SU-DHL-6 (cell line): ENCODE measurements at regions not wholly inside any gene's neighbourhood (a gene's known extent, or its start where the extent isn't known, plus 50 kb on each side); places are given as distances from the start of the nearest gene placed in this dataset.

Experiments
- H2AFZ ChIP-seq: fragments of 200-600 bp; sonication (generic); 2 replicates; pipeline ENCODE4 v1.6.1; 2014; ENCODE audit warnings: low read depth, mild to moderate bottlenecking, moderate library complexity, mixed read lengths, antibody characterized with exemption, low read length; ENCODE audit not compliant: severe bottlenecking
- H3F3A ChIP-seq: fragments of 200-600 bp; shearing (Covaris generic); 2 replicates; pipeline ENCODE4 v1.6.0; 2016; ENCODE audit warnings: antibody characterized with exemption, mild to moderate bottlenecking; ENCODE audit not compliant: insufficient read depth
- H3K27ac ChIP-seq: fragments of 200-600 bp; sonication (generic); 2 replicates; pipeline ENCODE4 v1.5.1; 2016; ENCODE audit warnings: low read depth, mild to moderate bottlenecking, low read length, moderate library complexity, mixed read lengths
- H3K27me3 ChIP-seq: fragments of 200-600 bp; sonication (generic), shearing (Covaris generic); 2 replicates; pipeline ENCODE4 v1.6.0; 2014; ENCODE audit warnings: mild to moderate bottlenecking, low read length
- H3K36me3 ChIP-seq: fragments of 200-600 bp; sonication (generic); 2 replicates; pipeline ENCODE4 v1.6.1; 2014; ENCODE audit warnings: mild to moderate bottlenecking, low read length, mixed read lengths
- H3K4me2 ChIP-seq: fragments of 300-600, 200-600 bp; shearing (Covaris generic), sonication (generic); 2 replicates; pipeline ENCODE4 v1.6.0; 2014; ENCODE audit warnings: low read length, low read depth, mild to moderate bottlenecking; ENCODE audit not compliant: poor library complexity, severe bottlenecking
- H3K4me3 ChIP-seq: fragments of 200-600 bp; sonication (generic); 2 replicates; pipeline ENCODE4 v1.5.1; 2014; ENCODE audit warnings: antibody characterized with exemption, low read length, mild to moderate bottlenecking, mixed read lengths; ENCODE audit not compliant: insufficient read depth, poor library complexity, severe bottlenecking
- H3K79me2 ChIP-seq: fragments of 200-600 bp; sonication (generic); 2 replicates; pipeline ENCODE4 v1.6.1; 2014; ENCODE audit warnings: mild to moderate bottlenecking, low read length, moderate library complexity; ENCODE audit not compliant: insufficient read depth
- H3K9ac ChIP-seq: fragments of 200-600 bp; sonication (generic); 2 replicates; pipeline ENCODE4 v1.7.0; 2014; ENCODE audit warnings: mild to moderate bottlenecking, low read length
- H3K9me2 ChIP-seq: fragments of 200-600 bp; sonication (generic); replicated peaks from 2 replicates; pipeline ENCODE4 v1.6.1; 2014; ENCODE audit warnings: low read length; ENCODE audit not compliant: insufficient read depth
- H3K9me3 ChIP-seq: fragments of 200-600 bp; sonication (generic); 2 replicates; pipeline ENCODE4 v1.6.1; 2014; ENCODE audit warnings: low read length, mixed read lengths; ENCODE audit not compliant: insufficient read depth
- H4K20me1 ChIP-seq: fragments of 200-600 bp; sonication (generic); 2 replicates; pipeline ENCODE4 v1.6.1; 2014; ENCODE audit warnings: low read depth, mild to moderate bottlenecking, antibody characterized with exemption, low read length, moderate library complexity, mixed read lengths
- EZH2phosphoT487 ChIP-seq: fragments of 200-600 bp; sonication (generic), shearing (Covaris generic); conservative IDR thresholded peaks from 2 replicates; pipeline ENCODE4 v1.6.1; 2018; ENCODE audit warnings: mild to moderate bottlenecking, antibody characterized with exemption, low read length, moderate library complexity, mixed read lengths
- TF ChIP-seq, protein P1 (sequence below): fragments of 200-600 bp; sonication (generic); IDR thresholded peaks from one replicate; pipeline ENCODE4 v1.5.1; 2017; ENCODE audit warnings: antibody characterized with exemption, mild to moderate bottlenecking, low read length, moderate library complexity; ENCODE audit not compliant: insufficient read depth, poor library complexity, severe bottlenecking

GRCh38 chr1:234992065-234992464 is 136.6 kb downstream of the TOMM20 start:
- Histone ChIP-seq H3F3A (no peaks in the 10 kb centered on the region), H4K20me1 (no peaks in the 10 kb centered on the region), H3K4me2 (no peak overlapping the region), H3K36me3 (no peaks in the 10 kb centered on the region), H3K9me2 (no peaks in the 10 kb centered on the region), H3K79me2 (no peaks in the 10 kb centered on the region), H3K9me3 (no peaks in the 10 kb centered on the region), H3K27ac (no peak overlapping the region), H3K4me3 (no peak overlapping the region), H3K27me3 (no peaks in the 10 kb centered on the region), H3K9ac (no peak overlapping the region), H2AFZ (no peak overlapping the region)
- TF ChIP-seq, protein P1, sequence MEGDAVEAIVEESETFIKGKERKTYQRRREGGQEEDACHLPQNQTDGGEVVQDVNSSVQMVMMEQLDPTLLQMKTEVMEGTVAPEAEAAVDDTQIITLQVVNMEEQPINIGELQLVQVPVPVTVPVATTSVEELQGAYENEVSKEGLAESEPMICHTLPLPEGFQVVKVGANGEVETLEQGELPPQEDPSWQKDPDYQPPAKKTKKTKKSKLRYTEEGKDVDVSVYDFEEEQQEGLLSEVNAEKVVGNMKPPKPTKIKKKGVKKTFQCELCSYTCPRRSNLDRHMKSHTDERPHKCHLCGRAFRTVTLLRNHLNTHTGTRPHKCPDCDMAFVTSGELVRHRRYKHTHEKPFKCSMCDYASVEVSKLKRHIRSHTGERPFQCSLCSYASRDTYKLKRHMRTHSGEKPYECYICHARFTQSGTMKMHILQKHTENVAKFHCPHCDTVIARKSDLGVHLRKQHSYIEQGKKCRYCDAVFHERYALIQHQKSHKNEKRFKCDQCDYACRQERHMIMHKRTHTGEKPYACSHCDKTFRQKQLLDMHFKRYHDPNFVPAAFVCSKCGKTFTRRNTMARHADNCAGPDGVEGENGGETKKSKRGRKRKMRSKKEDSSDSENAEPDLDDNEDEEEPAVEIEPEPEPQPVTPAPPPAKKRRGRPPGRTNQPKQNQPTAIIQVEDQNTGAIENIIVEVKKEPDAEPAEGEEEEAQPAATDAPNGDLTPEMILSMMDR: no peak
- TF ChIP-seq EZH2phosphoT487: no peak

DNA sequence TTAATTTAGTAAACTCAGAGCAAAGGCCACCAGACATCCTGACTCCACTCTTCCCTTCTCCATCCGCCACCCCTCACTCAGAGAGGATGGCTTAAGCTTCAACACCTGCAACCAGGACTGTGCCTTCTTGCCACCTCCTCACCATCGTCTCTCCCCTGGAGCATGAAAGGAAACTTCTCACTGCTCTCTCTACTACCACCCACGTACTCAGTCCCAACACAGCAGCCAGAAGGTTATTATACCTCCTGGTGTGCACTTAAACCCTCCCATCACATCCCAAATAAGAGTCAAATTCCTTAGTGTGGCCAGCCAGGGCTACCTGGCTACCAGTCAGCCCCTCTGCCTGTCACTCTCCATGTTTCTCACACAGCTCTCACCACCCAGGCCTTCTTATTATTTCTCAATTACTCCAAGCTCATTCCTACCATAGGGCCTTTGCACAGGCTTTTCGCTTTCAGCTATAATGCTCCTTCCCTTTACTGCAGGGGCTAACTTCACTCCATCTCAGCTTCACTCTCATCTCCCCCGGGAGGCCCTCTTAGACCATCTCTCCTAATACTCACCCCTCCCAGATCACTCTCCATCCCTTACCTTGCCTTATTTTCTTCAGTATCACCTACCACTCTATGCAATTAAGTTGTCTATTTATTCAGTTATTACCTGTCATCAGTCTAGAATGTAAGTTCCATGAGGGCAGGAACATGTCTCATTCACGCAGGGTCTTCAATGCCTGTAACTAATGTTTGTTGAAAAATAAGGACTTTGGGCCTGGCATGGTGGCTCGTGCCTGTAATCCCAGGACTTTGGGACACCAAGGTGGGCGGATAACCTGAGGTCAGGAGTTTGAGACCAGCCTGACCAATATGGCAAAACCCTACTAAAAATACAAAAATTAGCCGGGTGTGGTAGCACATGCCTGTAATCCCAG is 137.5 kb downstream of the TOMM20 start:
- Histone ChIP-seq H3K27me3 (no peaks in the 10 kb centered on the region), H3K9me3 (no peaks in the 10 kb centered on the region), H3K9me2 (no peaks in the 10 kb centered on the region), H3K36me3 (no peaks in the 10 kb centered on the region), H3K4me3 (no peak overlapping the region), H3K79me2 (no peaks in the 10 kb centered on the region), H3F3A (no peaks in the 10 kb centered on the region), H3K27ac (no peak overlapping the region), H4K20me1 (no peaks in the 10 kb centered on the region), H3K9ac (no peak overlapping the region), H3K4me2 (no peak overlapping the region), H2AFZ (no peak overlapping the region)
- TF ChIP-seq, protein P1: no peak
- TF ChIP-seq EZH2phosphoT487: no peak

- Histone ChIP-seq H3K27me3 (no peaks in the 10 kb centered on the region), H3K9ac (no peak overlapping the region), H3K4me2 (no peak overlapping the region), H3K9me2 (no peaks in the 10 kb centered on the region), H3K36me3 (no peaks in the 10 kb centered on the region), H3F3A (no peaks in the 10 kb centered on the region), H2AFZ (no peak overlapping the region), H3K79me2 (no peaks in the 10 kb centered on the region), H3K4me3 (no peak overlapping the region), H3K27ac (no peak overlapping the region), H4K20me1 (no peaks in the 10 kb centered on the region), H3K9me3 (no peaks in the 10 kb centered on the region)
- TF ChIP-seq, protein P1: no peak
- no peak for TF ChIP-seq EZH2phosphoT487
Measured at GRCh38 chr1:234990328-234990675, 138.3 kb downstream of the TOMM20 start.
